NCI-H128 (cell line): ENCODE measurements at regions not wholly inside any gene's neighbourhood (a gene's known extent, or its start where the extent isn't known, plus 50 kb on each side); places are given as distances from the start of the nearest gene placed in this dataset.
"Not testable (repeated sequence)": the region's sequence is repeated elsewhere in the genome, so short reads cannot be mapped to it uniquely, and the experiment has no call there.

Experiments
- DNase-seq: peaks from one replicate; lab custom pipeline; 2025; ENCODE audit not compliant: unreplicated experiment; lab: John Stamatoyannopoulos, UW

GRCh38 chr5:72760259-72760658, 56.2 kb upstream of the TNPO1 start:
- DNase-seq: no peak

GRCh38 chr5:72752909-72753308, 63.6 kb upstream of the TNPO1 start:
- no peak for DNase-seq

- no peak for DNase-seq
Measured at GRCh38 chr5:72749362-72749997, 67.0 kb upstream of the TNPO1 start.

- no peak for DNase-seq
Measured at GRCh38 chr5:72747826-72748225, 68.6 kb upstream of the TNPO1 start.

GRCh38 chr5:72746736-72747135, 69.7 kb upstream of the TNPO1 start:
- DNase-seq: no peak

- DNase-seq: no peak
Measured at GRCh38 chr5:72744136-72744535, 72.3 kb upstream of the TNPO1 start.

GRCh38 chr5:72741805-72742204, 74.7 kb upstream of the TNPO1 start:
- DNase-seq: no peak

- no peak for DNase-seq
Measured at GRCh38 chr5:72733810-72734209, 82.7 kb upstream of the TNPO1 start.

- no peak for DNase-seq
Measured at GRCh38 chr5:72723581-72723980, 92.9 kb upstream of the TNPO1 start.

GRCh38 chr5:72722792-72723452, 93.5 kb upstream of the TNPO1 start:
- DNase-seq: no peak

GRCh38 chr5:72721844-72722243, 94.6 kb upstream of the TNPO1 start:
- DNase-seq: no peak

GRCh38 chr5:72720205-72720604, 96.3 kb upstream of the TNPO1 start:
- no peak for DNase-seq

- DNase-seq: no peak
Measured at GRCh38 chr5:72711351-72711750, 105.1 kb upstream of the TNPO1 start.

- DNase-seq: no peak
Measured at GRCh38 chr5:72709341-72709740, 107.1 kb upstream of the TNPO1 start.

GRCh38 chr5:72705178-72705577, 111.3 kb upstream of the TNPO1 start:
- no peak for DNase-seq

- DNase-seq: no peak
Measured at GRCh38 chr5:72703876-72704275, 112.6 kb upstream of the TNPO1 start.

- no peak for DNase-seq
Measured at GRCh38 chr5:72702881-72703434, 113.5 kb upstream of the TNPO1 start.

GRCh38 chr5:72702105-72702504, 114.4 kb upstream of the TNPO1 start:
- not testable (repeated sequence) for DNase-seq

GRCh38 chr5:72698481-72698880, 118.0 kb upstream of the TNPO1 start:
- no peak for DNase-seq

- no peak for DNase-seq
Measured at GRCh38 chr5:72697622-72698021, 118.8 kb upstream of the TNPO1 start.

GRCh38 chr5:72695659-72696058, 120.8 kb upstream of the TNPO1 start:
- no peak for DNase-seq

- no peak for DNase-seq
Measured at GRCh38 chr5:72694856-72695255, 121.6 kb upstream of the TNPO1 start.
